GM12874 (cell line): ENCODE measurements at regions not wholly inside any gene's neighbourhood (a gene's known extent, or its start where the extent isn't known, plus 50 kb on each side); places are given as distances from the start of the nearest gene placed in this dataset.
A peak's percentile ranks its signal among the peaks of the same experiment; 100 is the strongest.

Experiments
- CTCF ChIP-seq: IDR thresholded peaks from 2 replicates; pipeline ENCODE4 v1.5.1; 2011; ENCODE audit warnings: low read depth, mild to moderate bottlenecking, control low read depth, low read length, moderate library complexity; ENCODE audit not compliant: insufficient read depth

DNA sequence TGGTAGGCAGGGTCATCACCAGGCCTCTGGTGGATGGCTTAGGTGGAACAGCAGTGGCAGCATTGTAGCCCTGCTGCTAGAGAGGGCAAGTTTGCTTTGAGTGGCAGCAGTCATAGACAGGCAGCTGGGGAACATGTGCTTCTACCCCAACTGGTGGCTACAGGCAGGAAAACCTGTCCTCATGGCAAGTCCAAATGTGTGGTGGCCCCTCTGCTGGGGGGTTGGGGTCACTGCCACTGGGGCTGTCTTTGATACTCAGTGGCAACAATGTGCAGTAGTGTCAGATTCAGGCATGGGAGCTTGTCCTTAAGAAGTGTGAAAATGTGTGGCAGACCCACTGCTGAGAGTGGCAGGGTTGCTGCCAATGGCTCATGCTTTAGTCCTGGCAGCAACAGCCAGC, 186.2 kb upstream of the NPSR1 start:
- no peak for TF ChIP-seq CTCF

DNA sequence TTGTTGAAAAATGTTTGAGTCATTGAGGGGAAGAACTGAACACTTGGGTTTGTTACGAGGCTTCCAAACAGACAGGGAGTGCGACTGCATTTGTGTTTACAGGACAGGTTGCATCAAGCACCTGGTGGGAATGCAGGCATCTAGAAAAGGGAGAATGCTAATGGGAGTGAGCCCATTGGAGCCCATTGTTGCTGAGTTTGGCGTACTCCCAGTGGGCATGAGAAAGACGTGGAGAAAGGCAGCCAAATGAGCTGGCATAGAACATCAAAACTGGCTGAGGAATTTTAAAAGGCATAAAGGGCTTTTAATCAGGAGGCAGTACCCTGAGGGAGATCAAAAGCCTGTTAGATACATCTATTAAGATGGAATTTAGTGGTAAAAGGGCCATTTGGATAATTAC, 171.6 kb upstream of the NPSR1 start:
- no peak for TF ChIP-seq CTCF

GRCh38 chr7:34487391-34488115, 170.5 kb upstream of the NPSR1 start:
- no peak for TF ChIP-seq CTCF

DNA sequence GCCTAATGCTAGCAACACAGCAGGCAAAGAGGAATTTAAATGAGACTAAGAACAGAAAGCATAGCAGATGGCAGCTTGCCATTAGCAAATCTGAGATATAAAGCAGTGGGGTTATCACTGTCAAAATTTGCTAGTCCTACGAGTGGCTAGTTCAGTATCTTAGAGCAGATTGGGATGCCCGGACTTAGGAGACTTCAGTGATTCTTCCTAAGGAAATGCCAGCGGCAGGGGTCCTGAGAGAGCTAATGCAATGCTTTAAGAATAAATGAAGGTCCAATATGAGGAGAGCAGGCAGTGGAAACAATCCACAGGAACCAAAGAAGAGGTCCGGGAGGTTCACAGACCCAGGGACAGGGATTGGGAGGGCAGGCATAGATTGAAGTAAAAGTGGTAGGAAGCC, 169.3 kb upstream of the NPSR1 start:
- no peak for TF ChIP-seq CTCF

DNA sequence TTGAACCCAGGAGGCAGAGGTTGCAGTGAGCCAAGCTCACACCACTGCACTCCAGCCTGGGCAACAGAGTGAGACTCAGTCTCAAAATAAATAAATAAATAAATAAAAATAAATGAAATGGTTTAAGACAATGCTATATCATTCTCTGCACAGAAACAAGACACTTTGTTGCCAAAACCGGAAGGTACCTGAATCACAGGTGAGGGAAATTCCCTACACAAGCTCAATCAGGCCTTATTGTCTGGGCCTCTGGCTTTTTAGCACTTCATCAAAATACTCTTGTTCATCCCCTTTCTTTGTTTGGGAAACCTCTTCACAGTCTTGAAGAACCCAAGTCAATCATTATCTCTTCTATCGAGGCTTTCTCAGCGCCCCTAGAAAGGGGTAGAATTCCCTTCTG, 166.1 kb upstream of the NPSR1 start:
- TF ChIP-seq CTCF: no peak

GRCh38 chr7:34493752-34494151, 164.3 kb upstream of the NPSR1 start:
- TF ChIP-seq CTCF: no peak

DNA sequence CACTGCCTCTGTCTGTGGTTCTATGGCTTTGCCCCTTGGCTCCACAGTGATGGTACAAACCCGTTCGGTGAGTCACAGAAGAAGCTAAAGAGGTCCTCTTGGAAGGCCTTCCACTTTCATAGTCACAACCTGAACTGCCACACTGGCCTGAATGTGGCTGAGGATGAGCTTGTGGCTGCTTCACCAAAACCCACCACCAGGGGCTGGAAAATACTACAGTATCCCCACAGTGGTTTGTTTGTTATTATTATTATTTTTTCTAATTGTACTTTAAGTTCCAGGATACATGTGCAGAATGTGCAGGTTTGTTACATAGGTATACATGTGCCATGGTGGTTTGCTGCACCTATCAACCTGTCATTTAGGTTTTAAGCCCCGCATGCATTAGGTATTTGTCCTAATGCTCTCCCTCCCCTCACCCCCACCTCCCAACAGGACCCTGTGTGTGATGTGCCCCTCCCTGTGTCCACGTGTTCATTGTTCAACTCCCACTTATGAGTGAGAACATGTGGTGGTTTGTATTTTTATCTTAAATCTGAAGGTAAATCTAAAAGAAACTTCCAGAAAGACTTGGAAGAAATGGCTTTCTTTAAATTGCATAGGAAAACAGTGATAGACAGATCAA, 160.8 kb upstream of the NPSR1 start:
- peak; percentile 29; the same call in 1 of the 2 replicates for TF ChIP-seq CTCF
